Gastrocnemius medialis (tissue), 4 donors: ENCODE measurements at regions not wholly inside any gene's neighbourhood (a gene's known extent, or its start where the extent isn't known, plus 50 kb on each side); places are given as distances from the start of the nearest gene placed in this dataset.

ENCODE experiments used
- CTCF ChIP-seq, 5 experiments: fragments of 450-650 bp in 3 of 5; fragments of 200-600 bp in 2 of 5; sonication (generic) in 2 of 5; IDR thresholded peaks in 4 of 5; conservative IDR thresholded peaks in 1 of 5; 1 replicate in 4 of 5; 2 replicates in 1 of 5; pipeline ENCODE4 v1.5.1; 2016 to 2019; ENCODE audit warnings: antibody characterized with exemption in 5 of 5, mild to moderate bottlenecking in 3 of 5, moderate library complexity in 3 of 5
- POLR2A ChIP-seq, 2 donors: fragments of 450-650 bp; IDR thresholded peaks; one replicate each; pipeline ENCODE4 v1.6.1; 2017; ENCODE audit warnings: antibody characterized with exemption in 2 of 2, mild to moderate bottlenecking in 2 of 2, moderate library complexity in 2 of 2

GRCh38 chr18:68429111-68429510, 285.8 kb downstream of the TMX3 start:
- TF ChIP-seq CTCF (IDR thresholded peaks at IDR 0.05 in 4 of 5, conservative IDR thresholded peaks at IDR 0.05 in 1 of 5) (no peak), POLR2A (IDR thresholded peaks at IDR 0.05) (no peak)
